ENCODE measurements at regions not wholly inside any gene's neighbourhood (a gene's known extent, or its start where the extent isn't known, plus 50 kb on each side); places are given as distances from the start of the nearest gene placed in this dataset.

DNA sequence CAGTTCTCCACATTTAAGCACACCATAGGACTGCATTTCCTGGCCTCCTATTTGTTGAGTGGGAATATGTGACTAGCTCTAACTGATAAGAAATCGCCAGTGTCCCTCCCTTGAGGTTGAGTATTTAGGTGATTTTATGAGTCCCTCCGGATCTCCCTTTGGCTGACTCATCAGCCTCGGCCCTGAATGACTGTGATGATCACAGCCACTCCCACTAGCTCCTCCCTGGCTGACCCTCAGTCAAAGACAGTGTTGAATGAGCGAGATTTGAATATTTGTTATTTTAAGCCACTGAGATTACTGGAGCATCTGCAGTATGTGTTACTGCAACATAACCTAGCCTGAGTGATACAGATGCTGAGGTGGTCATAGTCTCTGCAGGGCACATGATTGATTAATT lies 515.3 kb downstream of the EPHB1 start:
- Histone ChIP-seq H3K4me1 (ENCODE audit: control insufficient read depth, insufficient read depth, low read length) (no peaks in the 10 kb centered on the region), H3K4me3 (ENCODE audit: low read length) (no peak overlapping the region), H3K27ac (ENCODE audit: low read length) (no peak overlapping the region), H3K9me3 (ENCODE audit: control insufficient read depth, insufficient read depth, low read length) (no peaks in the 10 kb centered on the region), H3K36me3 (ENCODE audit: control insufficient read depth, insufficient read depth, low read length) (no peaks in the 10 kb centered on the region), H3K27me3 (ENCODE audit: control insufficient read depth, insufficient read depth, low read length) (no peaks in the 10 kb centered on the region)
- WGBS (ENCODE audit: insufficient coverage, insufficient read length), result no CpG with 5 or more reads among the region's 4 CpGs
- DNase-seq (ENCODE audit: low read depth, low spot score), result no peak

DNA sequence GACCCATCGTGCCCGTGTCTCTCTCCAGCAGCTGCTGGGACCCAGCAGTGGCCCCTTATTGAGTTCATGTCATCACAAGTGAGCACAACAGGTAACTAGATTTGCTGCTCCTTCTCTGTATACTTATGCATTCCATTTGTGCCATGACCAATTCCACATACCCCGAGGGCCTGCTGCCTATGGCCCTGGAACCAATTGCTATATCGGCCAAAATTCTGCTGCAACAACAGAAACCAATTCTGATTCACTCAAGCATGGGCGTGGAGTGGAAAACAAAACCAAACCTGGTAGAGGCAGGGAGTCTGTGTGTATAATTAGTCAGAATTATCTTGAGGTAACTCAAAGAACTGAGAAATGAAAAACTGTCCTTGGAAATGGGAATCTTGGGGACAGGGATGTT lies 516.6 kb downstream of the EPHB1 start:
- no peak for DNase-seq (ENCODE audit: low read depth, low spot score)
- Histone ChIP-seq H3K36me3 (ENCODE audit: control insufficient read depth, insufficient read depth, low read length) (no peaks in the 10 kb centered on the region), H3K9me3 (ENCODE audit: control insufficient read depth, insufficient read depth, low read length) (no peaks in the 10 kb centered on the region), H3K4me3 (ENCODE audit: low read length) (no peak overlapping the region), H3K27ac (ENCODE audit: low read length) (no peak overlapping the region), H3K4me1 (ENCODE audit: control insufficient read depth, insufficient read depth, low read length) (no peaks in the 10 kb centered on the region), H3K27me3 (ENCODE audit: control insufficient read depth, insufficient read depth, low read length) (no peaks in the 10 kb centered on the region)
- WGBS (ENCODE audit: insufficient coverage, insufficient read length), result no CpG with 5 or more reads among the region's 5 CpGs

DNA sequence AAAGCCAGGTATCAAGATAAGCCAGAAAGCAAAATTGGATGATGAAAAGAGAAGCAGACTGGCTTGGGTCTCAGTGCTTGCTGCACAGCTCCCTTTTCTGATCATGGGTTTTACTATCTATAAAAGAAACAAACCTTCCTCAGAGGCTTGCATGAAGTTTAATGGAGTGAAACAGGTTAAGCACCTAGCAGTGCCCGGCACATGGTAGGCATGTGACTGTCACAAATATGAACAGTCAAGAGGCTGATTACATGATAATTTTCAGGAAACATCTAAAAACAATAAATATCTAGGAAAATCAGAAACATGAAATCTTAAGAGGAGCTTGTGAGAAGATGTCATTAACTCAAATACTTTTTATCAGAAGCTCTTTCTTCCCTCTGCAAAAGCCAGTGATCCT lies 519.2 kb downstream of the EPHB1 start:
- no peak for DNase-seq (ENCODE audit: low read depth, low spot score)
- H3K9me3 ChIP-seq (ENCODE audit: control insufficient read depth, insufficient read depth, low read length), result no peaks in the 10 kb centered on the region
- no peaks in the 10 kb centered on the region for H3K36me3 ChIP-seq (ENCODE audit: control insufficient read depth, insufficient read depth, low read length)
- H3K27me3 ChIP-seq (ENCODE audit: control insufficient read depth, insufficient read depth, low read length), result no peaks in the 10 kb centered on the region
- H3K27ac ChIP-seq (ENCODE audit: low read length), result no peak overlapping the region
- no peak overlapping the region for H3K4me3 ChIP-seq (ENCODE audit: low read length)
- WGBS (ENCODE audit: insufficient coverage, insufficient read length), result no CpG with 5 or more reads among the region's 1 CpG
- no peaks in the 10 kb centered on the region for H3K4me1 ChIP-seq (ENCODE audit: control insufficient read depth, insufficient read depth, low read length)

DNA sequence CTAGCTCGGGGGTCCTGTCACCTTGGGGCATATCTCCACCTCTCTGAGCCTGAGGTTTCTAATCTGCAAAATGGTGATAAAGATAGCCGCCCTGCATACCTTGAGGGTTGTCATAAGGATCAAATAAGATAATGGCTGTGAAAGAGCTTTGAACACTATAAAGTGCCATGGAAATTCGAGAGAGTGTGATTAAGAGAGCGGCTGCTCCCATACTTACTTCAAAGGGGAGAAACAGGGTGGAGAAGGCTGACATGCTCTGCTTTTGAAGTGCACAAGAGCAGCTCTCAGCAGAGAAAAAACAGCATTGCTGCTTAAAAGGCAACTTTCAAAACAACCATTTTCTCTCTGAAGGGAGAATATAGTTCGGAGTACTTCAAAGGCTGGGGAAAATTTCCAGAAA lies 529.2 kb downstream of the EPHB1 start:
- H3K36me3 ChIP-seq (ENCODE audit: control insufficient read depth, insufficient read depth, low read length), result no peaks in the 10 kb centered on the region
- no peaks in the 10 kb centered on the region for H3K4me1 ChIP-seq (ENCODE audit: control insufficient read depth, insufficient read depth, low read length)
- H3K27me3 ChIP-seq (ENCODE audit: control insufficient read depth, insufficient read depth, low read length), result no peaks in the 10 kb centered on the region
- no peak overlapping the region for H3K4me3 ChIP-seq (ENCODE audit: low read length)
- DNase-seq (ENCODE audit: low read depth, low spot score), result no peak
- H3K27ac ChIP-seq (ENCODE audit: low read length), result no peak overlapping the region
- no peaks in the 10 kb centered on the region for H3K9me3 ChIP-seq (ENCODE audit: control insufficient read depth, insufficient read depth, low read length)
- WGBS (ENCODE audit: insufficient coverage, insufficient read length), result no CpG with 5 or more reads among the region's 5 CpGs

DNA sequence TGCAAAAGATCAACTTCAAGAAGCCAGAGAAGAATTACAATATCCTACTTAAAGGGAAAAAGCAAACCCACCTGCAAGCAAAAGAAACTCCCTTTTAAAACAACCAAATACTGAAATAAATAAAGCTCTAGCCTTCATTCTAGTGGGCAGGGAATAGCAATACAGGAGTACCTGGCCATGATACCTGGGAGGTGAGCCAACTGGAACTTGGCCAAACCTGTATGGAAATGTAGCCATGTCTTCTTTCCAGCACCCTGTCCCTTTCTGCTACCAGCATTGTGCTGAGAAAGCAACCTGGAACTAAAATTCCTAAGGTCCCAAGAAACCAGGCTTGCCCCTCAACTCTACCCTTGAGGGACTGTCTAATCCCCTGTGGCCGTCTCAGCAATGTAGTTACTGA lies 530.0 kb downstream of the EPHB1 start:
- no peak overlapping the region for H3K4me3 ChIP-seq (ENCODE audit: low read length)
- no CpG with 5 or more reads among the region's 1 CpG for WGBS (ENCODE audit: insufficient coverage, insufficient read length)
- H3K9me3 ChIP-seq (ENCODE audit: control insufficient read depth, insufficient read depth, low read length), result no peaks in the 10 kb centered on the region
- H3K4me1 ChIP-seq (ENCODE audit: control insufficient read depth, insufficient read depth, low read length), result no peaks in the 10 kb centered on the region
- no peaks in the 10 kb centered on the region for H3K36me3 ChIP-seq (ENCODE audit: control insufficient read depth, insufficient read depth, low read length)
- DNase-seq (ENCODE audit: low read depth, low spot score), result no peak
- no peaks in the 10 kb centered on the region for H3K27me3 ChIP-seq (ENCODE audit: control insufficient read depth, insufficient read depth, low read length)
- no peak overlapping the region for H3K27ac ChIP-seq (ENCODE audit: low read length)

DNA sequence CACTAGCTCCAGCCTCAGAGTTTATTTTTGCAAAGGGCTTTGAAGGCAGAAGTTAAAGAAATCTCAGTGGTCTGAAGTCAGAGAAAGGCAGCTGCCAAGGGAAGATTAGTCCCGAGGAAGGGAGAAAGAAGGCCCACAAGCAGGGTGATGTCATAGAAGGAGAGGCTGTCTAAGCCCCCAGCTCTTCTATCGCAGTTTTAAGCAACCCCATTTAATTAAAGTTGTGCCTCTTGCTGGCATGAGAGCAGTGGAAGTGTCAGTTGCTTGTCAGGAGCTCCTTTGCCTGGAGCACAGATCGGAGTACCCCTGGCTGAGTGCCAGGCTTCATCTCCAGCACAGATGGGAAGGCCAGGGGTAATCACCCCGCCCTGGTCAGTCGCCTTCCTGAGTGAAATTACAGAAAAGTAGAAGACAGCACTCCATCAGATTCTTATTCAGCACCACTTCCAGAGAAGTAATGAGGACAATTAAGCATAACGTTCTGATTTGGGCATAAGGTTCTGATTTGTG lies 530.7 kb downstream of the EPHB1 start:
- H3K36me3 ChIP-seq (ENCODE audit: control insufficient read depth, insufficient read depth, low read length), result no peaks in the 10 kb centered on the region
- no peaks in the 10 kb centered on the region for H3K9me3 ChIP-seq (ENCODE audit: control insufficient read depth, insufficient read depth, low read length)
- no CpG with 5 or more reads among the region's 6 CpGs for WGBS (ENCODE audit: insufficient coverage, insufficient read length)
- no peak overlapping the region for H3K4me3 ChIP-seq (ENCODE audit: low read length)
- no peak for DNase-seq (ENCODE audit: low read depth, low spot score)
- no peaks in the 10 kb centered on the region for H3K4me1 ChIP-seq (ENCODE audit: control insufficient read depth, insufficient read depth, low read length)
- no peak overlapping the region for H3K27ac ChIP-seq (ENCODE audit: low read length)
- H3K27me3 ChIP-seq (ENCODE audit: control insufficient read depth, insufficient read depth, low read length), result no peaks in the 10 kb centered on the region

DNA sequence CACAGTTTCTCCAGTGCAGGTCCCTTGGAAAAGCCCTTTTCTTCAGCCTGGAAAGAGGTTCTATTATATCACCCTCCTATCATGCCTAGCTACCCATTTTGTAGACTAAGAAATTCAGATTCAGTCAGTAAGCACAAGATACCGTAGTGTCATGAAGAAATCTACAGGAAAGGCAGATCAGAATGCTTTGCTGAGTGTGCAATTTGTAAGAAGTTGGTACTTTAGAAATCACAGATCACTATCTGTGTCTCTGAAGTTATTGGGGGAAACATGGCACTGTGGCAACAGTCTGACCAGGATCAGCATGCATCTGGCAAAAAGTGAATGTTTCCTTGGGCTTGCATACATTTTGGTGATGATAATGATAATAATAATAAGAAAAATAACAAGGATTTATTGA lies 531.8 kb downstream of the EPHB1 start:
- DNase-seq (ENCODE audit: low read depth, low spot score), result no peak
- no peaks in the 10 kb centered on the region for H3K36me3 ChIP-seq (ENCODE audit: control insufficient read depth, insufficient read depth, low read length)
- no peak overlapping the region for H3K27ac ChIP-seq (ENCODE audit: low read length)
- no peaks in the 10 kb centered on the region for H3K9me3 ChIP-seq (ENCODE audit: control insufficient read depth, insufficient read depth, low read length)
- no peak overlapping the region for H3K4me3 ChIP-seq (ENCODE audit: low read length)
- H3K27me3 ChIP-seq (ENCODE audit: control insufficient read depth, insufficient read depth, low read length), result no peaks in the 10 kb centered on the region
- no peaks in the 10 kb centered on the region for H3K4me1 ChIP-seq (ENCODE audit: control insufficient read depth, insufficient read depth, low read length)
- WGBS (ENCODE audit: insufficient coverage, insufficient read length), result no CpG with 5 or more reads among the region's 1 CpG

DNA sequence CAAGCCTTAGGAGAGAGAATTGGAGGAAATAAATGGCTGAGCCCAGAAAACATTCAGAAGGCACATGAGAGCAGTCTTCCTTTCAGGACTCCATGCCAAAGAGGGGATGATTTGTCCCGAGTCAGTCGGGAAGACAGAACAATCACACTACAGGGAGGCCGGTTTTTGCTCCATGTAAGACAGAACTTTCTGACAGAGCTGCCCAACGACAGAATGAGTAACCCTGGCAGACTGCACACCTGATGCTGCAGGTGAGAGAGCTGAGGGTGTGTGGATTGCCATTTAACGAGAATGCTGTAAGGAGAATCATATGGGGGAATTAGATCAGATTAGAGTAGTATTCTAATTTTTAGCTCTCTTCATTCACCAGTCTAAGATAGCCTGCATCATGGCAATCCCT lies 533.0 kb downstream of the EPHB1 start:
- DNase-seq (ENCODE audit: low read depth, low spot score), result no peak
- H3K36me3 ChIP-seq (ENCODE audit: control insufficient read depth, insufficient read depth, low read length), result no peaks in the 10 kb centered on the region
- no peaks in the 10 kb centered on the region for H3K27me3 ChIP-seq (ENCODE audit: control insufficient read depth, insufficient read depth, low read length)
- no peaks in the 10 kb centered on the region for H3K9me3 ChIP-seq (ENCODE audit: control insufficient read depth, insufficient read depth, low read length)
- no CpG with 5 or more reads among the region's 5 CpGs for WGBS (ENCODE audit: insufficient coverage, insufficient read length)
- H3K27ac ChIP-seq (ENCODE audit: low read length), result no peak overlapping the region
- no peaks in the 10 kb centered on the region for H3K4me1 ChIP-seq (ENCODE audit: control insufficient read depth, insufficient read depth, low read length)
- H3K4me3 ChIP-seq (ENCODE audit: low read length), result no peak overlapping the region

DNA sequence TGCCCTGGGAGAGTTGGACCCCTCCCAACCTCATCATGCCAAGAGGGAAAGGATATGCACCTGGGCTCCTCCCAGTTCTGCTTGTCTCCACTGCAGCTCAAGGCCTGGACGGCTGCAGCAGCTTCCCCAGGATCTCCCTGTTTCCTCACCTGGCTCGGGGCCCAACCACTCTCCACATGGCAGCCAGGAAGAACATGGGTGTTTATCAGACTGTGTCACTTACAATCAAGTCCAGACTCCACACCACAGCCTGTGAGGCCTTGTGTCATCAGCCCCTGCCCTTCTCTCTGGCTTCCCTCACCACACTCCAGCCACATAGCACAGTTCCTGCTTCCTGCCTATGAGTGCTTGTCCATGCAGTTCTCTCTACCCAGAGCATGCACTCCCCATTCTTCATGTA lies 534.4 kb downstream of the EPHB1 start:
- DNase-seq (ENCODE audit: low read depth, low spot score), result no peak
- no peaks in the 10 kb centered on the region for H3K9me3 ChIP-seq (ENCODE audit: control insufficient read depth, insufficient read depth, low read length)
- H3K27ac ChIP-seq (ENCODE audit: low read length), result no peak overlapping the region
- no peaks in the 10 kb centered on the region for H3K4me1 ChIP-seq (ENCODE audit: control insufficient read depth, insufficient read depth, low read length)
- no peak overlapping the region for H3K4me3 ChIP-seq (ENCODE audit: low read length)
- no CpG with 5 or more reads among the region's 2 CpGs for WGBS (ENCODE audit: insufficient coverage, insufficient read length)
- no peaks in the 10 kb centered on the region for H3K27me3 ChIP-seq (ENCODE audit: control insufficient read depth, insufficient read depth, low read length)
- H3K36me3 ChIP-seq (ENCODE audit: control insufficient read depth, insufficient read depth, low read length), result no peaks in the 10 kb centered on the region

DNA sequence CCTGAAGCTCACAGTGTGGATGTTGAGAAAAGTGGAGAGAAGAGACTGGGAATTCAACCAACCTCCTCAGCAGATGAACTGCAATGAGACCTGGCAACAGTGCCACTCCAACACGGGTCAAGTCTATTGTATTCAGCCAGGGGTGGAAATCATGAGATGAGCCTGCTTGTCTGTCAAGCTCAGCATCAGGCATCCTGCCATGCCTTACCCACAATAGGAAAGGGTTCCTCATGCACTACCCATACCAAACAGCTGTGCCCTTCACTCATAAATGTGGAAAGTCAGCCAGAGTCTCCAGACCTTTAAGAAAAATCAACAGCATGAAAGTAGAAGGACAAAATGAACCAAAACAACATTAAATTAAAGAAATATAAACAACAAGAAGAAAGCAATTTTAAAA lies 542.1 kb downstream of the EPHB1 start:
- DNase-seq (ENCODE audit: low read depth, low spot score), result no peak
- H3K36me3 ChIP-seq (ENCODE audit: control insufficient read depth, insufficient read depth, low read length), result no peaks in the 10 kb centered on the region
- no peaks in the 10 kb centered on the region for H3K4me1 ChIP-seq (ENCODE audit: control insufficient read depth, insufficient read depth, low read length)
- peaks cover 1% of the 10 kb centered on the region; the same call in 1 of the 2 replicates for H3K9me3 ChIP-seq (ENCODE audit: control insufficient read depth, insufficient read depth, low read length)
- no peak overlapping the region for H3K27ac ChIP-seq (ENCODE audit: low read length)
- no CpG with 5 or more reads among the region's 1 CpG for WGBS (ENCODE audit: insufficient coverage, insufficient read length)
- no peaks in the 10 kb centered on the region for H3K27me3 ChIP-seq (ENCODE audit: control insufficient read depth, insufficient read depth, low read length)
- no peak overlapping the region for H3K4me3 ChIP-seq (ENCODE audit: low read length)

DNA sequence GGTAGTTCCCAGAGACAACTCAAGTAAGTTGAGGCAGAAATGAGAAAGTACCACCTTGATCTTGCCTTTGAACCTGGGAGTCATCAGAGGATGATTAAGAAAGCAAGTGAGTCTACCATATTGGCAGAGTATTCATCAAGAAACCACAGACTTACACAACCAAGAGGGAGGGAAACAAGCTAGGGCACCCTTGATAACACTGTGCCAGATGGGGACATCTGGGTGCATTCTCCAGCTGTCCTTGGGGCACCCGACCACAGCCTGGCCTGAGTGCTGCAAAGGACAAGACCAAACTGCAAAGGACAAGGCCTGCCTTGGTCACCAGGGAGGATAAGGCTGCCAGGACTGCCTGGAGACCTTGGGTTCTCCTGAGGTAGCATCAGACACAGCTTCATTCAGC lies 553.6 kb downstream of the EPHB1 start:
- Histone ChIP-seq H3K36me3 (ENCODE audit: control insufficient read depth, insufficient read depth, low read length) (no peaks in the 10 kb centered on the region), H3K4me1 (ENCODE audit: control insufficient read depth, insufficient read depth, low read length) (no peaks in the 10 kb centered on the region; the same call in 1 of the 2 replicates), H3K27ac (ENCODE audit: low read length) (no peak overlapping the region), H3K9me3 (ENCODE audit: control insufficient read depth, insufficient read depth, low read length) (no peaks in the 10 kb centered on the region), H3K27me3 (ENCODE audit: control insufficient read depth, insufficient read depth, low read length) (no peaks in the 10 kb centered on the region), H3K4me3 (ENCODE audit: low read length) (no peak overlapping the region)
- DNase-seq (ENCODE audit: low read depth, low spot score), result no peak
- no CpG with 5 or more reads among the region's 1 CpG for WGBS (ENCODE audit: insufficient coverage, insufficient read length)
